Choroid plexus epithelial cell (primary cell): ENCODE measurements at regions not wholly inside any gene's neighbourhood (a gene's known extent, or its start where the extent isn't known, plus 50 kb on each side); places are given as distances from the start of the nearest gene placed in this dataset.

Experiments used
- DNase-seq: peaks from one replicate; pipeline ENCODE4 v3.0.0-alpha.2; 2010; ENCODE audit warnings: low read depth
- H3K4me3 ChIP-seq: 2 replicates; pipeline ENCODE4 v1.5.1; 2011; ENCODE audit warnings: low read depth, mild to moderate bottlenecking, control low read depth, low read length, moderate library complexity
- CTCF ChIP-seq: conservative IDR thresholded peaks from 2 replicates; pipeline ENCODE4 v1.5.1; 2011; ENCODE audit warnings: low read depth, mild to moderate bottlenecking, control low read depth, inconsistent platforms, low read length, moderate library complexity

DNA sequence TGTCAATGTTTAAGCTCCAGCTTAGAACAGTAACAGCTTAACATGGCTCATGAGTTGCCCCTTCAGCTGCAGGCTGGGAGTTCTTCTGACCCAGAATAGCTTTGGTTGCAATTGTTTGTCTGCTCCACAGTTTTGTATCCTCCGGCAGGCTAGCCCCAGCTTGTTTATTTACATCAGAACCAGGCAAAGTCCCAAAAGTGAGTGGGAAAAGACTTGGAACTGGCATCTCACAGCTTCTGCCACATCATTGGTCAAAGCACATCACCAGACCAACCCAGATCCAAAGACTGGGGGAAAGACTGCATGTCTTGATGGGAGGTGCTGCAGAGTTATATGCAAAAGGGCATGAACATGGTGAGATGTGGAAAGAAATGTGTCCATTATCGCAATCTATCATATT, 231.2 kb upstream of the CPEB2 start:
- TF ChIP-seq CTCF, result no peak
- no peak overlapping the region for H3K4me3 ChIP-seq
- DNase-seq, result peak; percentile 5

- TF ChIP-seq CTCF, result no peak
- no peak for DNase-seq
- H3K4me3 ChIP-seq, result no peak overlapping the region
These were observed 230.6 kb upstream of the CPEB2 start for GRCh38 chr4:14771504-14772175.

DNA sequence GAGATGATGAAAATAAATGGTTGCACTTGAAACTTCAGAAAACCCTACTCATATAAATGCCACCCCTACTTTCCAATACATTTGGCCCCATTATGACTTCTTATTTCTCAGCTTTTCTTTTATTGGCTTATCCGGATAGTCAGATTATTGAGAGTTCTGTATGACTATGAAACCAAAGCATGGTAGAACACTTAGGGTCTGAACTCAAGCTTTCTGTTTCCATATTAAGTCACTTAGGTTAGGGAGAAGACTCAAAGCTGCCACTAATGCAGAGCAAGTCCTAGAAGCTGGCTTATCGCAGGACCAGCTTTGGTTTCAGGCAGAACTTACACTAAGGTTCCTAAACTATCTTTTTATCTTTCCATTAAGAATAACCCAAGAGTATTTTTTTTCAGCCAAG, 229.9 kb upstream of the CPEB2 start:
- DNase-seq, result no peak

GRCh38 chr4:14783011-14783877, 219.0 kb upstream of the CPEB2 start:
- TF ChIP-seq CTCF, result no peak
- no peak overlapping the region for H3K4me3 ChIP-seq
- peak; percentile 77 for DNase-seq

More for the DNA sequence above, 229.9 kb upstream of the CPEB2 start:
- no peak overlapping the region for H3K4me3 ChIP-seq
- TF ChIP-seq CTCF, result no peak

DNA sequence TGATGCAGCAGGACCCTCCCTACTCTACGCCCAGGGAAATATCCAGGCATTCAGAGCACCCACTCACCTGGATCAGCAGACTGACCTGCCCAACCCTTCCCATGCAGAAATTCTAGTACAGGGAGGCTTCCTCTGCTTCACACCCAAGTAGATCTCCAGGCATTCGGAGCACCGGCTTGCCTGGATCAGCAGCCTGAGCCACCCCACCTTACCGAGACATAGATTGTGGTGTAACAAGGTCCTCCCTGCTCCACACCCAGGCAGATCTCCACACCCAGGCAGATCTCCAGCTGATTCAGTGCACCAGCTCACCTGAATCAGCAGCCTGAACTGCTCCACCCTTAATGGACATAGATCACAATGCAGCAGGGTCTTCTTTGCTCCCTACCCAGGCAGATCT, 215.1 kb upstream of the CPEB2 start:
- no peak for TF ChIP-seq CTCF
- H3K4me3 ChIP-seq, result no peak overlapping the region
- DNase-seq, result no peak

DNA sequence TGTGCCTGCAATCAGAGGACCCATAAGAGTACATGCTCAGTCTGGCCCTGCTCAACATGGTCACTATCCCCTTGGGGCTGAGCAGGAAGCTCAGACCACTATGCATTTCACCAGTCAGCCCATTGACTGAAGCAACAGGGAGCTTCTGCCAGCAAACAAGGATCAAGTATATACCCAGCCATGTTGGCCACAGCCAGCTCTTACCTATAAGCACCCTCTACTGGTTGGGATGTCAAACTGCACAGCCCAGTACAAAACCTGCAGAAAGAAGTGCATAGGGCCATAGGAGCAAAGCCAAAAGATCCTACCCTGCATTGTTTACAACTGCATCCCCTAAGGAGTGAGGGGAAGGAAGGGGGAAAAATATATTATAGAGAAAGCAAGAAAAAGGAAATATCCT, 214.4 kb upstream of the CPEB2 start:
- TF ChIP-seq CTCF, result peak; percentile 65
- H3K4me3 ChIP-seq, result no peak overlapping the region
- DNase-seq, result peak; percentile 43
